ENCODE measurements at regions not wholly inside any gene's neighbourhood (a gene's known extent, or its start where the extent isn't known, plus 50 kb on each side); places are given as distances from the start of the nearest gene placed in this dataset.

DNA sequence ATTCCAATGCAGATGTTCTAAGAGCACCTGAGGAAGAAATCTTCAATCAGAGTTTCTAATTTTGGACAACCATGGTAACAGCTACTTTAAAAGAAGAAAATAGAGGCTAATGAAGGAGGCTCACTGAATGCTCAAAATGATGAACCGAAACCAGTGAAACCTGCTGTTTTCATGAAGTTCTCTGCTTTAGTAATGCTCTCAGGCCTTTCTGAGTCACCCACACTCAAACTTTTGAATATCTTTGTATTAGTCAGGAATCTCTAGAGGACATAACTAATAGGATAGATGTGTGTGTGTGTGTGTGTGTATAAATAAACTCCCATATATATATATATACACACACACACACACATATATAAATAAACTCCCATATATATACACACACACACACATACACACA, 76.9 kb upstream of the RIT2 start (continued):
- TF ChIP-seq, protein P1, sequence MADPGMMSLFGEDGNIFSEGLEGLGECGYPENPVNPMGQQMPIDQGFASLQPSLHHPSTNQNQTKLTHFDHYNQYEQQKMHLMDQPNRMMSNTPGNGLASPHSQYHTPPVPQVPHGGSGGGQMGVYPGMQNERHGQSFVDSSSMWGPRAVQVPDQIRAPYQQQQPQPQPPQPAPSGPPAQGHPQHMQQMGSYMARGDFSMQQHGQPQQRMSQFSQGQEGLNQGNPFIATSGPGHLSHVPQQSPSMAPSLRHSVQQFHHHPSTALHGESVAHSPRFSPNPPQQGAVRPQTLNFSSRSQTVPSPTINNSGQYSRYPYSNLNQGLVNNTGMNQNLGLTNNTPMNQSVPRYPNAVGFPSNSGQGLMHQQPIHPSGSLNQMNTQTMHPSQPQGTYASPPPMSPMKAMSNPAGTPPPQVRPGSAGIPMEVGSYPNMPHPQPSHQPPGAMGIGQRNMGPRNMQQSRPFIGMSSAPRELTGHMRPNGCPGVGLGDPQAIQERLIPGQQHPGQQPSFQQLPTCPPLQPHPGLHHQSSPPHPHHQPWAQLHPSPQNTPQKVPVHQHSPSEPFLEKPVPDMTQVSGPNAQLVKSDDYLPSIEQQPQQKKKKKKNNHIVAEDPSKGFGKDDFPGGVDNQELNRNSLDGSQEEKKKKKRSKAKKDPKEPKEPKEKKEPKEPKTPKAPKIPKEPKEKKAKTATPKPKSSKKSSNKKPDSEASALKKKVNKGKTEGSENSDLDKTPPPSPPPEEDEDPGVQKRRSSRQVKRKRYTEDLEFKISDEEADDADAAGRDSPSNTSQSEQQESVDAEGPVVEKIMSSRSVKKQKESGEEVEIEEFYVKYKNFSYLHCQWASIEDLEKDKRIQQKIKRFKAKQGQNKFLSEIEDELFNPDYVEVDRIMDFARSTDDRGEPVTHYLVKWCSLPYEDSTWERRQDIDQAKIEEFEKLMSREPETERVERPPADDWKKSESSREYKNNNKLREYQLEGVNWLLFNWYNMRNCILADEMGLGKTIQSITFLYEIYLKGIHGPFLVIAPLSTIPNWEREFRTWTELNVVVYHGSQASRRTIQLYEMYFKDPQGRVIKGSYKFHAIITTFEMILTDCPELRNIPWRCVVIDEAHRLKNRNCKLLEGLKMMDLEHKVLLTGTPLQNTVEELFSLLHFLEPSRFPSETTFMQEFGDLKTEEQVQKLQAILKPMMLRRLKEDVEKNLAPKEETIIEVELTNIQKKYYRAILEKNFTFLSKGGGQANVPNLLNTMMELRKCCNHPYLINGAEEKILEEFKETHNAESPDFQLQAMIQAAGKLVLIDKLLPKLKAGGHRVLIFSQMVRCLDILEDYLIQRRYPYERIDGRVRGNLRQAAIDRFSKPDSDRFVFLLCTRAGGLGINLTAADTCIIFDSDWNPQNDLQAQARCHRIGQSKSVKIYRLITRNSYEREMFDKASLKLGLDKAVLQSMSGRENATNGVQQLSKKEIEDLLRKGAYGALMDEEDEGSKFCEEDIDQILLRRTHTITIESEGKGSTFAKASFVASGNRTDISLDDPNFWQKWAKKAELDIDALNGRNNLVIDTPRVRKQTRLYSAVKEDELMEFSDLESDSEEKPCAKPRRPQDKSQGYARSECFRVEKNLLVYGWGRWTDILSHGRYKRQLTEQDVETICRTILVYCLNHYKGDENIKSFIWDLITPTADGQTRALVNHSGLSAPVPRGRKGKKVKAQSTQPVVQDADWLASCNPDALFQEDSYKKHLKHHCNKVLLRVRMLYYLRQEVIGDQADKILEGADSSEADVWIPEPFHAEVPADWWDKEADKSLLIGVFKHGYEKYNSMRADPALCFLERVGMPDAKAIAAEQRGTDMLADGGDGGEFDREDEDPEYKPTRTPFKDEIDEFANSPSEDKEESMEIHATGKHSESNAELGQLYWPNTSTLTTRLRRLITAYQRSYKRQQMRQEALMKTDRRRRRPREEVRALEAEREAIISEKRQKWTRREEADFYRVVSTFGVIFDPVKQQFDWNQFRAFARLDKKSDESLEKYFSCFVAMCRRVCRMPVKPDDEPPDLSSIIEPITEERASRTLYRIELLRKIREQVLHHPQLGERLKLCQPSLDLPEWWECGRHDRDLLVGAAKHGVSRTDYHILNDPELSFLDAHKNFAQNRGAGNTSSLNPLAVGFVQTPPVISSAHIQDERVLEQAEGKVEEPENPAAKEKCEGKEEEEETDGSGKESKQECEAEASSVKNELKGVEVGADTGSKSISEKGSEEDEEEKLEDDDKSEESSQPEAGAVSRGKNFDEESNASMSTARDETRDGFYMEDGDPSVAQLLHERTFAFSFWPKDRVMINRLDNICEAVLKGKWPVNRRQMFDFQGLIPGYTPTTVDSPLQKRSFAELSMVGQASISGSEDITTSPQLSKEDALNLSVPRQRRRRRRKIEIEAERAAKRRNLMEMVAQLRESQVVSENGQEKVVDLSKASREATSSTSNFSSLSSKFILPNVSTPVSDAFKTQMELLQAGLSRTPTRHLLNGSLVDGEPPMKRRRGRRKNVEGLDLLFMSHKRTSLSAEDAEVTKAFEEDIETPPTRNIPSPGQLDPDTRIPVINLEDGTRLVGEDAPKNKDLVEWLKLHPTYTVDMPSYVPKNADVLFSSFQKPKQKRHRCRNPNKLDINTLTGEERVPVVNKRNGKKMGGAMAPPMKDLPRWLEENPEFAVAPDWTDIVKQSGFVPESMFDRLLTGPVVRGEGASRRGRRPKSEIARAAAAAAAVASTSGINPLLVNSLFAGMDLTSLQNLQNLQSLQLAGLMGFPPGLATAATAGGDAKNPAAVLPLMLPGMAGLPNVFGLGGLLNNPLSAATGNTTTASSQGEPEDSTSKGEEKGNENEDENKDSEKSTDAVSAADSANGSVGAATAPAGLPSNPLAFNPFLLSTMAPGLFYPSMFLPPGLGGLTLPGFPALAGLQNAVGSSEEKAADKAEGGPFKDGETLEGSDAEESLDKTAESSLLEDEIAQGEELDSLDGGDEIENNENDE (IDR thresholded peaks at IDR 0.05; ENCODE audit: insufficient replicate concordance, low read length) = no peak
- TF ChIP-seq BACH1 (IDR thresholded peaks at IDR 0.05; ENCODE audit: low read length) (no peak), ASH2L (IDR thresholded peaks at IDR 0.05; ENCODE audit: low read length) (no peak), HDAC2 (IDR thresholded peaks at IDR 0.05; ENCODE audit: borderline replicate concordance in 1 of 2, low read depth in 2 of 2, low read length in 2 of 2) (no peak), RAD21 (IDR thresholded peaks at IDR 0.05 in 1 of 2, conservative IDR thresholded peaks at IDR 0.05 in 1 of 2; ENCODE audit: low read depth in 2 of 2, low read length in 2 of 2) (no peak)

All from H1 (cell line).